Glutamatergic neuron (in vitro differentiated cells): ENCODE measurements at regions not wholly inside any gene's neighbourhood (a gene's known extent, or its start where the extent isn't known, plus 50 kb on each side); places are given as distances from the start of the nearest gene placed in this dataset.

ENCODE experiments used
- DNase-seq: peaks from one replicate; pipeline ENCODE4 v3.0.0; 2022
- H3K27ac Mint-ChIP-seq: one replicate; pipeline ENCODE4 v1.8.0; 2020; ENCODE audit warnings: mild to moderate bottlenecking, mixed read lengths, inconsistent platforms; ENCODE audit not compliant: unreplicated experiment
- H3K27me3 Mint-ChIP-seq: one replicate; pipeline ENCODE4 v1.8.0; 2020; ENCODE audit warnings: mild to moderate bottlenecking, moderate library complexity, mixed read lengths, inconsistent platforms; ENCODE audit not compliant: unreplicated experiment
- H3K36me3 Mint-ChIP-seq: one replicate; pipeline ENCODE4 v1.8.0; 2020; ENCODE audit warnings: mild to moderate bottlenecking, mixed read lengths, inconsistent platforms; ENCODE audit not compliant: unreplicated experiment
- H3K4me1 Mint-ChIP-seq: one replicate; pipeline ENCODE4 v1.8.0; 2020; ENCODE audit warnings: mild to moderate bottlenecking, low read depth, mixed read lengths, inconsistent platforms; ENCODE audit not compliant: unreplicated experiment
- H3K4me3 Mint-ChIP-seq: one replicate; pipeline ENCODE4 v1.8.0; 2020; ENCODE audit warnings: mild to moderate bottlenecking, mixed read lengths, inconsistent platforms; ENCODE audit not compliant: unreplicated experiment
- H3K9me3 Mint-ChIP-seq: one replicate; pipeline ENCODE4 v1.8.0; 2020; ENCODE audit warnings: mild to moderate bottlenecking, moderate library complexity, mixed read lengths, inconsistent platforms; ENCODE audit not compliant: unreplicated experiment
- CTCF ChIP-seq: fragments of 200-600 bp; sonication (generic); IDR thresholded peaks from one replicate; pipeline ENCODE4 v1.5.0; 2021; ENCODE audit not compliant: partially characterized antibody, unreplicated experiment

DNA sequence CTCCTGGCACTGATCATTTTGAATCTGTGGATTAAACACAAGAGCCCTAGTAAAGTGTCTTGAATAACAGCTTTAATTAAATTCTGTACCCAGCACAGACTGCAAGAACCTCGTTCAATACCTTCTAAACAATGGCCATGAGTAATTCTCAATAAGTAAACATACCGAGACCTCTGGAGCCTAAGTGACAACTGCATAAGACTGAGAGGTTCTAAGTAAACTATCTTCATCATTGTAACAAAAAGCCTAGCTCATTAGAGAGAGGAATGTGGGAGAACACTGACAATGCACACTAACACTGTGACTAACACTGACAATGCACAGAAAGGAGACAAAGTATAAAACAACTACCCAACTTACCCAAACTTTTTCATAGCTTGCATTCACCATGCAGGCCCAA, 117.4 kb downstream of the ELAPOR2 start:
- no peak for TF ChIP-seq CTCF
- H3K27me3 Mint-ChIP-seq = no peaks in the 10 kb centered on the region
- no peaks in the 10 kb centered on the region for H3K9me3 Mint-ChIP-seq
- no peak overlapping the region for H3K27ac Mint-ChIP-seq
- H3K4me1 Mint-ChIP-seq = peaks cover 6% of the 10 kb centered on the region
- DNase-seq = no peak
- no peak overlapping the region for H3K4me3 Mint-ChIP-seq
- H3K36me3 Mint-ChIP-seq = no peaks in the 10 kb centered on the region

DNA sequence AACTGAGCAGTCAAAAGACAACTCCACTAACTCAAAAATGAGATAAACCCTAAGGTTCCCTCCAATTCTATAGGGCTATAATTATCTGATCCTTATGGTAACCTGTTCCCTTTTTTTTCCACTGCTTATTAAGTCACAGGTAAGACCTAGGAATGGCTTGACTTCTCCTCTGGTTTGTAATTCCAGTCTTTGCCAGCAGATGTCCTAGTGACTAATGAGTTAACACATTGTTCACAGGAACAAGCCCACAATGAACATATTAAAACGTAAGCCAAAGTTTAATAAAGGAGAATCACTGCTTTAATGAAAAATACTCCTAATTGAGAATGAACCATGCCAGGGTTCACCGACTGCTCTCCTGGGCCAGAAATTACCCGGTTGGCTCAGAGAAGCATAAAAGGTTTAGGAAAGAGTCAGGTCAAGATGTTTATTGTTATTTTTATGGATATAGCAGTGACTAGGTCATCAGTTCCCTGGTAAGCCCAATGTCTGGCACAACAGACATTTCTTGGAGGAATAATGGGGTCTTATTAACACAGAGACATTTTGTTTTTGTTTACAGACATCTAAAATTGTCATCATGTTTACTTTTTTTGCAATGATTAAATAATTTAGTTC, 120.1 kb downstream of the ELAPOR2 start:
- TF ChIP-seq CTCF = peak; percentile 75
- H3K36me3 Mint-ChIP-seq = no peaks in the 10 kb centered on the region
- H3K27me3 Mint-ChIP-seq = no peaks in the 10 kb centered on the region
- peaks cover 4% of the 10 kb centered on the region for H3K9me3 Mint-ChIP-seq
- no peak for DNase-seq
- peak overlapping the region; percentile 1 for H3K27ac Mint-ChIP-seq
- H3K4me1 Mint-ChIP-seq = peaks cover 6% of the 10 kb centered on the region
- no peak overlapping the region for H3K4me3 Mint-ChIP-seq

- DNase-seq = no peak
- Mint-ChIP-seq H3K4me3 (no peak overlapping the region), H3K4me1 (peaks cover 4% of the 10 kb centered on the region), H3K36me3 (no peaks in the 10 kb centered on the region), H3K9me3 (peaks cover 7% of the 10 kb centered on the region), H3K27ac (no peak overlapping the region), H3K27me3 (no peaks in the 10 kb centered on the region)
- no peak for TF ChIP-seq CTCF
Measured at GRCh38 chr7:86937363-86937878, 122.0 kb downstream of the ELAPOR2 start.

- no peak for DNase-seq
- H3K9me3 Mint-ChIP-seq = peaks cover 7% of the 10 kb centered on the region
- peak overlapping the region; percentile 14 for H3K27ac Mint-ChIP-seq
- H3K4me1 Mint-ChIP-seq = no peaks in the 10 kb centered on the region
- H3K27me3 Mint-ChIP-seq = no peaks in the 10 kb centered on the region
- TF ChIP-seq CTCF = no peak
- no peak overlapping the region for H3K4me3 Mint-ChIP-seq
- no peaks in the 10 kb centered on the region for H3K36me3 Mint-ChIP-seq
Measured at GRCh38 chr7:86933295-86933845, 126.1 kb downstream of the ELAPOR2 start.

DNA sequence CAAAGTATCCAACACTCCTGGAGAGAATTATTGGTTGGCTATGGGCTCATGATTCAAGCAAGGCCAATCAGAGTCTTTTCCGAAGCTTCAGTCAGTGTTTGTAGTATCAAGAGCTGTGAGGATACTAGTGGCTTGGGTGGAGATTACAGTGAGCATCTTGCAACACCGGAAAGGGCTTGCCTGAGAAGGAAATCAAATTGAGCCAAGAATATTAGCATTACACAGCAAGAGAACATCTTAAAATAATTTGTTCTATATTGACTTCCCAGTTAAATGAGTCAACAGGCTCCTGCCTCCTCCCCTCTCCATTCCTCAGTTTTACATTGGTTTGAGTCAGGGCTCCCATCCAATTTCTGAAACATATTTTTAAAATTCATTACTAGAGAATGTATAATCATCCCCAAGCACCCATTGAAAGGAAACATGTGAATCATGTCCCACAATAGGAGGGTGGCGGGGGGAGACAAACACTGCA, 127.4 kb downstream of the ELAPOR2 start:
- H3K4me3 Mint-ChIP-seq = no peak overlapping the region
- no peak for DNase-seq
- no peaks in the 10 kb centered on the region for H3K27me3 Mint-ChIP-seq
- no peaks in the 10 kb centered on the region for H3K36me3 Mint-ChIP-seq
- peaks cover 7% of the 10 kb centered on the region for H3K9me3 Mint-ChIP-seq
- no peak for TF ChIP-seq CTCF
- H3K27ac Mint-ChIP-seq = no peak overlapping the region
- no peaks in the 10 kb centered on the region for H3K4me1 Mint-ChIP-seq
